IPS-20b (cell line): ENCODE measurements at regions not wholly inside any gene's neighbourhood (a gene's known extent, or its start where the extent isn't known, plus 50 kb on each side); places are given as distances from the start of the nearest gene placed in this dataset.

Source experiments
- H3K27ac ChIP-seq: one replicate; pipeline ENCODE4 v1.5.1; 2013; ENCODE audit warnings: low read length
- H3K27me3 ChIP-seq: 2 replicates; pipeline ENCODE4 v1.6.1; 2013; ENCODE audit warnings: mild to moderate bottlenecking, low read length, inconsistent platforms; ENCODE audit not compliant: insufficient read depth
- H3K36me3 ChIP-seq: 2 replicates; pipeline ENCODE4 v1.6.1; 2013; ENCODE audit warnings: low read depth, mild to moderate bottlenecking, inconsistent platforms, low read length, moderate library complexity; ENCODE audit not compliant: insufficient read depth
- H3K4me1 ChIP-seq: 2 replicates; pipeline ENCODE4 v1.6.1; 2013; ENCODE audit warnings: mild to moderate bottlenecking, control low read depth, inconsistent platforms, low read length, moderate library complexity; ENCODE audit not compliant: insufficient read depth
- H3K4me3 ChIP-seq: 2 replicates; pipeline ENCODE4 v1.5.1; 2013; ENCODE audit warnings: mild to moderate bottlenecking, low read length, inconsistent platforms
- H3K9ac ChIP-seq: 2 replicates; pipeline ENCODE4 v1.6.1; 2013; ENCODE audit warnings: low read depth, mild to moderate bottlenecking, inconsistent platforms, low read length, moderate library complexity
- H3K9me3 ChIP-seq: 2 replicates; pipeline ENCODE4 v1.6.1; 2013; ENCODE audit warnings: mild to moderate bottlenecking, low read depth, low read length, inconsistent platforms; ENCODE audit not compliant: insufficient read depth

DNA sequence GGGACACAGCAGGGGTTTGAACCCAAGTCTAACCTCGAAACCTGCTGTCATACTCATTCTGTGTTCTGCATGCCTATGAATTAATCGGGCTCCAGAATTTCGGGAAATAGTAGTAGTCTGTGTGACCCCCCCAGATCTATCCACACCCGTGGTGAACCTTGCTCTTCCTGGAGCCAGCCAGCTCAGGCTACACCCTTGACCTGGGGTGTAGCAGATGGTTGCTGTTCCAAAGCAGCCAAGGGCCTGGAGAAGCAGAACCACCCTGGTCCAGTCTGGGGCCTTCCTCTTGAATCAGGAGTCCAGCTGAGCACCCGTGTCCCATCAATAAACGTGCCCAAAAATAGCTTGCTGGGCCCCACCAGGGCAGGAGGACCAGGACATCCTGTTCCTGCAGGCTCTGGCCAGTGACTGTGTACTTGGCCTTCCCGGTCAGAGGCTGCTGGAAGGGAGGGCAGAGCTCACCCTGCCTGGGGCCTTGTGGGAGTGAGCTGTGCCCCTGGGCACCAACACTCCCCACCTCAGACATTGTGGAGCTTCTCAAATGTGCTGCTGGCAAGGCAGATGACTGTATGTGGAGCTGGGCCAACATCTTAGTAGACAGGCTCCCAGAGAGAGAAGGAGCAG, 101.2 kb upstream of the ZNF716 start:
- H3K4me3 ChIP-seq, result no peak overlapping the region
- H3K27ac ChIP-seq, result no peak overlapping the region
- H3K9ac ChIP-seq, result no peak overlapping the region
- peaks cover 97% of the 10 kb centered on the region for H3K9me3 ChIP-seq
- no peaks in the 10 kb centered on the region for H3K27me3 ChIP-seq
- no peaks in the 10 kb centered on the region for H3K36me3 ChIP-seq
- H3K4me1 ChIP-seq, result no peaks in the 10 kb centered on the region

DNA sequence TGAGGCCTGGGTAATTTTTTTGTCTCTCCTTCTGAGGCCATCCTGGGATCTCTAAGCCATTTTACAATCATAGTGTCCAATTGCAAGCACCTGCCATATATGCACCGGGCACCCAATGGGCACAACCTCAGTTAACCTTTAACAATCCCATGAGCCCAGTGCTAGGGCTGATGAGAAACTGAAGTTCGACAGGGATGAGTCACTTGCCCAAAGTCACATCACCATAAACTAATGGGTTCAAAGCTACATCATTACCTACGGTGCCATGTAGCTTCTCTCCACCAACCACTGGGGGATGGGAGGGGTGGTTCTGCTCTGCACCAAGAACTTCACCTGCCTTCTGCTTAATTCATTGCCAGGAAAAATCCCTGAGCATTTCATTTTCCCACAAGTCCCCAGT, 95.8 kb upstream of the ZNF716 start:
- no peaks in the 10 kb centered on the region for H3K27me3 ChIP-seq
- no peak overlapping the region for H3K9ac ChIP-seq
- no peak overlapping the region; the same call in 1 of the 2 replicates for H3K4me3 ChIP-seq
- no peak overlapping the region for H3K27ac ChIP-seq
- no peaks in the 10 kb centered on the region for H3K36me3 ChIP-seq
- no peaks in the 10 kb centered on the region for H3K4me1 ChIP-seq
- H3K9me3 ChIP-seq, result peaks cover 97% of the 10 kb centered on the region

DNA sequence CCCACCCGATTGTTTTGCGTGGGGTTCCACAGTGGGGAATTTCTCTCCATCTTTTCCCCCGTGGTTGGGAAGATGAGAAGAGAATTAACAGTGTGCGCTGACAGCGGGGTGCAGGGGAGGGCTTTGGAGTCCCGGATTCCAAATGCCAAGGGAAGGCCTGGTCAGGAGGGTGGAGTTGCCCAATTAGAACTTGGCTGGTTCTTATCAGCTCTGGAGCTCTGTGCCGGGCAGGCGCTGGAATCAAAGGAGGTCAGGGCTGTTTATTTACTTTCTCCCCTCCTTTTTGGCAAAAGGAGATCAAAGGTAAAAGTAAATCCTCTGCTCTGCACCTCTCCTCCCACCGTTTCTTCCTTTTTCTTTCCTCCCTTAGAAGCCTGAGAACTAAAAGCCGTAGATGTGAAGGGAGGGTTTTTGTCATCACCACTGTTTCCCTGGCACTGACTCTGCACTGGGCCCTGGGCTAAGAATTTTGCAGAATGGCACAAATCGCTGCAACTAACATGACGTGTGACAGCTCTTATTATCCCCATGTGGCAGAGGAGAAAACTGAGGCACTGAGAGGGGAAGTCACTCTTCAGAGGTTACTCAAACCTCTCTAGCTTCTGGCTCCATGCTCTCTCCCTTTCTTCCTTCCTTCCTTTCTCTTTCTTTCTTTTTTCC, 95.2 kb upstream of the ZNF716 start:
- Histone ChIP-seq H3K4me3 (no peak overlapping the region), H3K4me1 (no peaks in the 10 kb centered on the region), H3K9me3 (peaks cover 97% of the 10 kb centered on the region), H3K9ac (no peak overlapping the region), H3K27me3 (no peaks in the 10 kb centered on the region), H3K27ac (no peak overlapping the region), H3K36me3 (no peaks in the 10 kb centered on the region)

DNA sequence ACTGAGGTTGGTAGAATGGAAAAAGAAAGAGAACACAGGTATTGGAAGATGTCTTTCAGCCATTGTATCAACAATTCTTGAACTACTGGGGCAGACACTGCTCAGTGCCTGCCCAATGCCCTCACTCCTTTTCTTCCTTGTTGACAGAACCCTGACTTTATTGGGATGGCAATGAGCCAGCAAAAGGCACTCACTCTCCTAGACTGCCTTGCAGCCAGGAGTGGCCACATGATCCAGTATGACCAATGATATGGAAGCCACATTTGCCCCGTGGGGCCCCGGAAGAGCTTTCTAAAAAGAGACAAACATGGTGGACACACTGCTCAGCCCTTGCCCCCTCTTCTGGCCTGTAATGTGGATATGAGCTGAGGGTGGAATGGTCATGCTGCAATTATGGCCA, 88.6 kb upstream of the ZNF716 start:
- Histone ChIP-seq H3K36me3 (no peaks in the 10 kb centered on the region), H3K4me1 (no peaks in the 10 kb centered on the region), H3K27ac (no peak overlapping the region), H3K9ac (no peak overlapping the region), H3K4me3 (no peak overlapping the region), H3K27me3 (no peaks in the 10 kb centered on the region), H3K9me3 (peaks cover 97% of the 10 kb centered on the region)

DNA sequence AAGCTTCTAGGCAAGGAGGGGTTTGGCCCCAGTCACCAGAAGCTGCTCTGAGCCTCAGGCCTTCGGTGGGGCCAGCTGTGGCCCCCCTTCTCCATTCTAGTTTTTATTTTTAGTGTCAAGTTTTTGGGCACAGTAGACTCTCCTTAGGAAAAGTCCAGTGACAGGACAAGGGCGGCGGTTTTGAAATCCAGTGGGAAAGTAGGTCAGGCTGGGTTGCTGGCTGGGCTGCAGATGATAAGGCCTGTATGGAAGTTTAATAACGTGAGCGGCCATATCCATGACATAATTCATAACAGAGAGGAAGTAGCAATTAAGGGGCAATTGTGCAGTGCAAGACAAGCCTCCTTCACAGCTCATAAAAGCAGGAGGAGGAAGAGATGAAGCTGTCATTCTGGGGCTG, 87.1 kb upstream of the ZNF716 start:
- Histone ChIP-seq H3K27ac (no peak overlapping the region), H3K9me3 (peaks cover 98% of the 10 kb centered on the region), H3K27me3 (no peaks in the 10 kb centered on the region), H3K4me1 (no peaks in the 10 kb centered on the region), H3K9ac (no peak overlapping the region), H3K4me3 (no peak overlapping the region), H3K36me3 (no peaks in the 10 kb centered on the region)

DNA sequence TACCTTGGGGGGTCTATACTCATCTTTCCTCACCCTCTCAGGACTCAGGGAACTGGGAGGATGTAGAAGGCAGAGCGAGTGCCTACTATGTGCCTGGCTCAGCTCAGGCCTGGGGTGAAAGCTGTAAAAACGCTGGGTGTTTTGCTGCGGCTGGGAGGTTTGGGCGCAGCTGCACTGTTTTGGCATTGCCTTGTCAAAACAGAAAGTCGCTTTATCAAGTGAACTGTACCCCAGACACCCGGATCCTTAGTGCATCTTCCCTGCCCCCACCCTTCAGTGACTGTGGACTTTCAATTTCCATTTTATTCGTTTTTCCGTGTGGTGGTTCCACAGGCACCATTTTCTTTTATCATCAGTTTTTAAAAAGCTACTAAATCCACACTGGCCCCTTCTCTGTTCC, 86.7 kb upstream of the ZNF716 start:
- Histone ChIP-seq H3K36me3 (no peaks in the 10 kb centered on the region), H3K27ac (no peak overlapping the region), H3K9me3 (peaks cover 97% of the 10 kb centered on the region)

DNA sequence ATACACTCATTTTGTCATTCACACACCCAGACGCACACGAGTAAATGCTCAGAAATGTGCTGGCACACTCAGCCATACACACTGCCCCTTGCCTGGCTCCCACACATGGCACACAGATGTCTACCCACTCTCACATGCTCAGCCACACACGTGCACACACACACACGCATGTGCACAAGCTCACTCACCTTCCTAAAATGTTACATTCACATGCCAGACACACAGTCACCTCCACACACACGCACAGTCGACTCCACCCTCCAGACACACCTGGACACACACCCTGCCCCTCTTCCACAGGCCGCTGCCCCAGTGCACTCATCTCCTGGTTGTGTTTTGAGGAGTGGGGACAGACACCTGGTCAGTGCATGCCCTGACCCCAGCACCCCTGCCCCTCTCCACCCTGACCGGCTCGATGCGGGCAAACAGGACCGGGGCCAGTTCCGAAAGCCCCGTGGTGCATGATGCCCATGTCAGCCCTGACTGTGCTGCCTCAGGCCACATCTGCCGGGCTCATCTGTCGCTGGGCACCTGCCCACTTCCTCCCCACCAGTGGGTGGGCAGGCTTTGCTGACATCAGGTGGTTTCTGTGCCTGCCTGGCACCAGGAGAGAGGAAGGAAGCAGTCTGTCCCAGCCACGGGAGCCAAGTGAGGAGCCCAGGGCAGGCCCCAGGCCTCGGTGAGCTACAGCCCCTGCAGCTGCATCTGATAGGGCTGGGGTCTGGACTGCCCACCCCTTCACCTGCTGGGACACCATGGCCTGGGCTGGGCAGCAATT, 84.9 kb upstream of the ZNF716 start:
- Histone ChIP-seq H3K9me3 (peaks cover 92% of the 10 kb centered on the region), H3K4me1 (no peaks in the 10 kb centered on the region), H3K27me3 (no peaks in the 10 kb centered on the region), H3K9ac (no peak overlapping the region), H3K27ac (no peak overlapping the region), H3K36me3 (no peaks in the 10 kb centered on the region), H3K4me3 (no peak overlapping the region)

More for the DNA sequence above, 86.7 kb upstream of the ZNF716 start:
- H3K27me3 ChIP-seq, result no peaks in the 10 kb centered on the region
- H3K4me1 ChIP-seq, result no peaks in the 10 kb centered on the region
- H3K9ac ChIP-seq, result no peak overlapping the region
- H3K4me3 ChIP-seq, result no peak overlapping the region

DNA sequence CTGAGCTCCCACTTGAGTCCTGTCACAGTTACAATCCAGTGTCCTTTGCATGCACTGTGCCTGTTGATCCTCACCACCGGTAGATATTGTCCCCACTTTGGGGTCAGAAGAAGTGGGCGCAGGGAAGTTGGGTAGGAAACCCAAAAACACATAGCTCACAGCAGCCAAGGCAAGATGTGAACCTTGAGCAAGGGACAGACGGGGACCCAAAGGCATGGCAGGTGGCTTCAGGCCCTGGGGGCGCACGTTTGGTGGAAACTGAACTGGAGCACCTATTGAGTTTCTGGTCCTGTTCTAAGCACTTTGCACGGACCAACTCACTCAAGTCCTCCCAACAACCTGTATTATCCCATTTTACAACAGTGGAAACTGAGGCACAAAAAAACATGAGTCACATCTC, 82.8 kb upstream of the ZNF716 start:
- no peak overlapping the region for H3K9ac ChIP-seq
- H3K27ac ChIP-seq, result no peak overlapping the region
- H3K27me3 ChIP-seq, result no peaks in the 10 kb centered on the region
- H3K9me3 ChIP-seq, result peaks cover 92% of the 10 kb centered on the region
- H3K4me1 ChIP-seq, result no peaks in the 10 kb centered on the region
- H3K4me3 ChIP-seq, result no peak overlapping the region
- H3K36me3 ChIP-seq, result no peaks in the 10 kb centered on the region

DNA sequence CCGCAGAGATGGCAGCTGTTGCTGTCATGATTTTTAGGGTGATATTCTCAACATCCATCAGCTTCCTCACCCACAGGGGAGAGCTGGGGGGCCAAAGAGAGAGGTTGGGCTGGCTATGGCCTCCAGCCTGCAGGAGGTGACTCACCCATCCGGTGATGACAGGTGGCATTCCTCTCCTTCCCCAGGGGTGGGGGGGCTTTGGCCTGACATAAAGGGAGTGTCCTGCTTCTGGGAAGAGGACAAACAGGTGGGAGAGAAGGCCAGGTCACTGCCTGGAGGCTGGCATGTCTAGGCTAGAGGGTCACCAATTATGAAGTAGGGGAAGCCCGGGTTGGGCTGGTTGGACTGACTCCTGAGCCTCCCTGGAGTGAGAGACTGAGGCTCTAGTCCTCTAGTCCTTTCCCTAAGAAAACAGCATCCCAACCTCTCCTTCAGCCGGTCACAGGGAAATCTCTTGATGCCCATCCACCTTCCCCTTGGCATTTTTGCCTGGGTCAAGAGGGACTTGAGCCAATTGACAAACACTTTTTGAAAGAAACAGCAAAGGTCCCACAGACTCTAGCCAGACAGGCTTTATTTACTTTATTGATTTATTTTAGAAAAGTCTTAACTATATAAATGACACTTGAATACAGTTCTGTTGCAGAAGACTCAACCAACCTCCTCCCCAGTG, 79.8 kb upstream of the ZNF716 start:
- Histone ChIP-seq H3K4me1 (no peaks in the 10 kb centered on the region), H3K27ac (no peak overlapping the region), H3K27me3 (no peaks in the 10 kb centered on the region), H3K9me3 (peaks cover 92% of the 10 kb centered on the region), H3K9ac (no peak overlapping the region), H3K36me3 (no peaks in the 10 kb centered on the region), H3K4me3 (no peak overlapping the region)

DNA sequence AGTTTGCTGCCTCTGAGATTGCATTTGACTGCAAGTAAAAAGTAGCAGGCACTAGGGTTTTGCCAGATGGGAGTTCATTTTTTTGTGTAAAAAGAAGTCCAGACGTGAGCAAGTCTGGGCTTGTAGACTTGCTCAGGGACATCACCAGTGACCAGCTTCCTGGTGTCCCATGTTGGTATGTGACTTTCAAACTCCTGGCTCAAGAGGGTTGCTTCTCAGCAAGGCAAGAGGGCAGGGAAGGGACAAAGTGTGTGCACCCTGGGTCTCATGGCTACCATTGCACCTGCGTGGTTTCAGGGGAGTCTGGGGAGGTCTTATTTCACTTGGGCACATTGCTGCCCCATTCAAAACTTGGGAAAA, 79.3 kb upstream of the ZNF716 start:
- Histone ChIP-seq H3K27ac (no peak overlapping the region), H3K9ac (no peak overlapping the region), H3K27me3 (no peaks in the 10 kb centered on the region), H3K9me3 (peaks cover 92% of the 10 kb centered on the region), H3K4me1 (no peaks in the 10 kb centered on the region), H3K36me3 (no peaks in the 10 kb centered on the region), H3K4me3 (no peak overlapping the region)

DNA sequence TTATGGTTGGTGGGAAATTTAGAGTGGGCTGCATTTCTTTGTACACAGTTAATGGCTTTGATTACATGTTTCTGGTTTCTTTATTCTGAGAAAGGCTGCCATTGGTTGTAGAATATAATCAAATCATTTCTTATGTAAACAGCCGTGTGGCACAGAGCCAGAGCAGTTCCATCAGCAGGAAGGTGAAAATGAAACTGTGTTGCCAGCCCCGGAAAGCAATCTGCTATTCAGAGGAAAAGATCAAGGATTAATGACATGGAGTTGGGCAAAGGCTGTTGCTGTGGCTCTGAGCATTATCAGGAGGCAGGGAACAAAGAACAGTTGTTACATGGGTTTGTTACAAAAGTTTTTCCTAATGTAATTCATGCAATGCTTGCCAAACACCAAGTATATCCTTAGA, 74.2 kb upstream of the ZNF716 start:
- H3K27me3 ChIP-seq, result no peaks in the 10 kb centered on the region
- peaks cover 96% of the 10 kb centered on the region for H3K9me3 ChIP-seq
- no peak overlapping the region for H3K27ac ChIP-seq
- H3K4me3 ChIP-seq, result no peak overlapping the region
- H3K4me1 ChIP-seq, result no peaks in the 10 kb centered on the region
- H3K36me3 ChIP-seq, result no peaks in the 10 kb centered on the region
- H3K9ac ChIP-seq, result no peak overlapping the region
